ENCODE measurements at regions not wholly inside any gene's neighbourhood (a gene's known extent, or its start where the extent isn't known, plus 50 kb on each side); places are given as distances from the start of the nearest gene placed in this dataset.

DNA sequence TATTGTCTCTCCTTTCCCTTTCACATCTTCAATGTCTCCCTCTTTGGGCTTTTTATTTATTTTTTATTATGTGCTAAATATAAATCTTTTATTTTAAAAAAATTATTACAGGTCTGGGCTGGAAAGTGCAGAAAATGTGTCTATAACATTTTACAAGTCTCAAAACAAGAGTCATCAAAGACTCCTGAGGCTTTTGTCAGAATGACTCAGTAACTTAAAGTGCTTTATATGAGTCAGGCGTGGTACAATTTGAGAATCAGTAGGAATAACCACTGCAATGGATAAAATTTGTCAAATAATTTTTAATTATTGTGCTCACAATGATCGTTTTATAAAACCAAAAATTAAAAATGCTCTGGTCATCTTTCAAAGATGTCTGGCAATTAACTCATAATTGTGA is 193.9 kb downstream of the MMUT start:
- Histone ChIP-seq H3K4me3 (no peak overlapping the region), H3K36me3 (no peaks in the 10 kb centered on the region), H3K4me1 (no peaks in the 10 kb centered on the region), H3K27ac (no peak overlapping the region), H3K27me3 (no peaks in the 10 kb centered on the region), H3K9me3 (no peaks in the 10 kb centered on the region)
- no peak for DNase-seq (ENCODE audit: low spot score)
- TF ChIP-seq, protein P1, sequence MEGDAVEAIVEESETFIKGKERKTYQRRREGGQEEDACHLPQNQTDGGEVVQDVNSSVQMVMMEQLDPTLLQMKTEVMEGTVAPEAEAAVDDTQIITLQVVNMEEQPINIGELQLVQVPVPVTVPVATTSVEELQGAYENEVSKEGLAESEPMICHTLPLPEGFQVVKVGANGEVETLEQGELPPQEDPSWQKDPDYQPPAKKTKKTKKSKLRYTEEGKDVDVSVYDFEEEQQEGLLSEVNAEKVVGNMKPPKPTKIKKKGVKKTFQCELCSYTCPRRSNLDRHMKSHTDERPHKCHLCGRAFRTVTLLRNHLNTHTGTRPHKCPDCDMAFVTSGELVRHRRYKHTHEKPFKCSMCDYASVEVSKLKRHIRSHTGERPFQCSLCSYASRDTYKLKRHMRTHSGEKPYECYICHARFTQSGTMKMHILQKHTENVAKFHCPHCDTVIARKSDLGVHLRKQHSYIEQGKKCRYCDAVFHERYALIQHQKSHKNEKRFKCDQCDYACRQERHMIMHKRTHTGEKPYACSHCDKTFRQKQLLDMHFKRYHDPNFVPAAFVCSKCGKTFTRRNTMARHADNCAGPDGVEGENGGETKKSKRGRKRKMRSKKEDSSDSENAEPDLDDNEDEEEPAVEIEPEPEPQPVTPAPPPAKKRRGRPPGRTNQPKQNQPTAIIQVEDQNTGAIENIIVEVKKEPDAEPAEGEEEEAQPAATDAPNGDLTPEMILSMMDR (IDR thresholded peaks at IDR 0.05) = no peak

DNA sequence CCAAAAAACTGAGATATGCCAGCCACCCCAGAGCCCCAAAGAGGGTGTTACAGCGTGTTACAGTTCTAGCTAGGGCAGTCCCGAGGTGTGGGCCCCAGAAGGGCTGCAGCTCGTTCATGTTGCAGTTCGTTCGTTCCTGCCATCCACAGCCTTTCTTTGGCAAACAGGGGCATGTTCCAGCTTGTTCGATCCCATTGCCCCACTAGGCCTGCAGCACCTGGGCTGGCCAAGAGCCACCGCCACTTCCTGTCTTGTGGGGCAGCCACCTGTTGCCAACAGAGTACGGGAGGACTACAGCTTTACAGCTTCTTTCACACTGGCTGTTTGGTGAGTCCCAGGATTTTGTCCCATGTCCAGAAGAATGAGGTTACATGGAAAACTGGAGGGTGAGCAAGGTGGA is 198.1 kb downstream of the MMUT start:
- TF ChIP-seq, protein P1 (IDR thresholded peaks at IDR 0.05) = no peak
- H3K36me3 ChIP-seq = no peaks in the 10 kb centered on the region
- no peaks in the 10 kb centered on the region for H3K27me3 ChIP-seq
- H3K27ac ChIP-seq = no peak overlapping the region
- H3K9me3 ChIP-seq = no peaks in the 10 kb centered on the region
- no peak for DNase-seq (ENCODE audit: low spot score)
- H3K4me3 ChIP-seq = no peak overlapping the region
- no peaks in the 10 kb centered on the region for H3K4me1 ChIP-seq

DNA sequence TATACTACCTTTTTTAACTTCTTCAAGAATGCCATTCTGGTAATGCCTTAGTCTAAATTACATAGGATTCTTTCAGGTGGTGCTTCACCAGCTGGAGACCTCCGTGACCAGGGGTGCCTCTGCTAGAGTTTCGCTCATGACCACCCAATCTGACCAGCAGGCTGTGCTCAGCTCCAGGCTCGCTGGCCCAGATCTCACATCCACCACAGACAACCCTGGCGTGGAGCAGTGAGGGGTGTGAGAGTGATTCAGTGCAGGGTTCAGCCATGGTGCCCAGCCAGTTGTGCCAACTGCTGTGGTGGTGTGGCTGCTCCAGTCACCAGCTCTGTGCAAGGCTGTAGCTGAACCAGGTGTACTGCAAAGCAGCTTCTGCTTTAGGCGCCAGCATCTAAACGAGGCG is 198.6 kb downstream of the MMUT start:
- no peak for DNase-seq (ENCODE audit: low spot score)
- Histone ChIP-seq H3K4me1 (no peaks in the 10 kb centered on the region), H3K27ac (no peak overlapping the region), H3K9me3 (no peaks in the 10 kb centered on the region), H3K36me3 (no peaks in the 10 kb centered on the region), H3K4me3 (no peak overlapping the region), H3K27me3 (no peaks in the 10 kb centered on the region)
- TF ChIP-seq, protein P1 (IDR thresholded peaks at IDR 0.05) = no peak

DNA sequence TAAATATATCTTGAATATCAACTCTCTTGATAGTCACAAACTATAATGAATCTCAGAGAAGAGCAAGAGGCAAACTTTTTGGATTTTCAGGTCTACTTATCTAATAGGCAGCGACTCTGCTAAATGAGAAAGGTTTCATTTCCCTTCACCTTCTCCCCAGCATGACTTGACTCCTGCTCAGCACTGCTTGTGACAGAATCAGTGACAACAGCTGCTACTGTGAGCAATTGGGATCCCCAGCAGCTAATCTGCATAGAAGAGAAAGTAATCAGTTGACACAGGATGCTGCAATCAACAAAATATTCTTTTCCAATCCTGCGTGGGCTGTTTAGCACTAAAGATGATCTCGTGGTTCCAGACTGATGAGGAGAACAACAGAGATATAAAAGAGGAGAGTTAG is 205.5 kb downstream of the MMUT start:
- no peak overlapping the region for H3K4me3 ChIP-seq
- no peaks in the 10 kb centered on the region for H3K4me1 ChIP-seq
- DNase-seq (ENCODE audit: low spot score) = no peak
- no peaks in the 10 kb centered on the region for H3K36me3 ChIP-seq
- TF ChIP-seq, protein P1 (IDR thresholded peaks at IDR 0.05) = no peak
- H3K9me3 ChIP-seq = no peaks in the 10 kb centered on the region
- H3K27me3 ChIP-seq = no peaks in the 10 kb centered on the region
- no peak overlapping the region for H3K27ac ChIP-seq

DNA sequence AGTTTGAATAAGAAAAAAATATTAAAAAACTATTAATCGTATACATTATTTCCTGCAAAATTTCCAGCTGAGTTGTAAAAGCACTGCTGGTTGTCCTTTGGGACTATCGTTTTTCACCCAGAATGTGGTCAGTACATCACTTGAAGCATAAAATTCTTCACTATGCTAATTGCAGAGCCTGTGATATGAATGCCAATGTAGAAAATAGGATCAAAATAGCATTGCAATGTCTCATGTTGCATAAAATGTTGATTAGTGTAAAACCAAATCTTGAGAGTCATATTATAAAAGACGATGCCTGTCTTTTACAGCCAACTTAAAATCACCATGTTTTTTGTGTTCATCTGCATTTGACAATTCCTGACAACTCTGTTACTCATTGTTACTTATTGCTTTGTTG is 207.7 kb downstream of the MMUT start:
- Histone ChIP-seq H3K36me3 (no peaks in the 10 kb centered on the region), H3K4me3 (no peak overlapping the region), H3K4me1 (no peaks in the 10 kb centered on the region), H3K27ac (no peak overlapping the region), H3K27me3 (no peaks in the 10 kb centered on the region), H3K9me3 (no peaks in the 10 kb centered on the region)
- TF ChIP-seq, protein P1 (IDR thresholded peaks at IDR 0.05) = no peak
- no peak for DNase-seq (ENCODE audit: low spot score)

DNA sequence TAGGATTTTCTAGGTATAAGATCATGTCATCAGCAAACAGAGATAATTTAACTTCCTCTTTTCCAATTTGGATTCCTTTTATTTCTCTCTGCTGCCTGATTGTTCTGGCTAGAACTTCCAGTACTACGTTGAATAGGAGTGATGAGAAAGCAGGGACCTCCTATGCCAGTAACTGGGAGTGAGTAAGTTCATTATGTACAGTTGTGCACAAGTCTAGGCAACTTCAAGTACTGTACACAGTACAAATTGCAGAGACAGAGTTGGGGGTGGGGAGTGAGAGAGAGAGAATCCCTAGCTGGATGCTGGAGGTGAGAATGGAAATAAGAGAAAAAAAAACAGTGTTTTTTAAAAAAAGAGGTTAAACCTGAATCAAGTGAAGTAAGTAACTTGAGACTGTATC is 210.2 kb downstream of the MMUT start:
- Histone ChIP-seq H3K27ac (no peak overlapping the region), H3K4me3 (no peak overlapping the region), H3K9me3 (no peaks in the 10 kb centered on the region), H3K4me1 (no peaks in the 10 kb centered on the region), H3K27me3 (no peaks in the 10 kb centered on the region), H3K36me3 (no peaks in the 10 kb centered on the region)
- TF ChIP-seq, protein P1 (IDR thresholded peaks at IDR 0.05) = no peak
- no peak for DNase-seq (ENCODE audit: low spot score)
